ENCODE measurements at regions not wholly inside any gene's neighbourhood (a gene's known extent, or its start where the extent isn't known, plus 50 kb on each side); places are given as distances from the start of the nearest gene placed in this dataset.
"Not testable (repeated sequence)": the region's sequence is repeated elsewhere in the genome, so short reads cannot be mapped to it uniquely, and the experiment has no call there.

DNA sequence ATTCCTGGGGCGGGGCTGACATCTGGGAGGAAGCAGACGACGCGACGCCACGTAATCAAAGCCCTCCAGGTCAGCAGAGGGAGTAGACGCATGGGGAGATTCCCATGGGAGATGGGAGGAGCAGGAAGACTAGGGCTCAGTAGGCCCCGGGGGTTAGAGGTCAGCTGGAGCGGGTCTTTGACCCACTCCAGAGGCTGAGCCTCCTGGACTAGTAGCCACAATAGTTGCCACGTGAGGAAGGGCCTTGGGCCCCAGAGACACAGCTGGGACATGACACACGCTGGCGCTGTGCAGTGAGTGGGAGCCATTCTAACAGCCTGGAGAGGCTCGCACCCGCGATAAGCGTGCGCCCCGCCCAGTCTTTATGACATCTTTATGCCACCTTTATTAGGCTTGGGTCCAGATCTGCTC is 95.7 kb upstream of the AMZ2 start:
- Histone ChIP-seq H3K79me2 (ENCODE audit: insufficient read depth, low read depth) (no peaks in the 10 kb centered on the region), H2AFZ (ENCODE audit: low read depth) (no peak overlapping the region), H3K4me2 (no peak overlapping the region), H3K4me1 (ENCODE audit: low read depth, poor library complexity, severe bottlenecking) (no peaks in the 10 kb centered on the region), H3K9ac (no peak overlapping the region), H4K20me1 (ENCODE audit: insufficient read depth) (no peaks in the 10 kb centered on the region), H3K36me3 (ENCODE audit: insufficient read depth) (no peaks in the 10 kb centered on the region), H3K4me3 (IDR thresholded peaks at IDR 0.05; ENCODE audit: insufficient read depth, low read depth, low read length) (no peak overlapping the region), H3K27me3 (ENCODE audit: insufficient read depth, low read depth) (no peaks in the 10 kb centered on the region), H3K27ac (no peak overlapping the region)
- TF ChIP-seq, protein P1, sequence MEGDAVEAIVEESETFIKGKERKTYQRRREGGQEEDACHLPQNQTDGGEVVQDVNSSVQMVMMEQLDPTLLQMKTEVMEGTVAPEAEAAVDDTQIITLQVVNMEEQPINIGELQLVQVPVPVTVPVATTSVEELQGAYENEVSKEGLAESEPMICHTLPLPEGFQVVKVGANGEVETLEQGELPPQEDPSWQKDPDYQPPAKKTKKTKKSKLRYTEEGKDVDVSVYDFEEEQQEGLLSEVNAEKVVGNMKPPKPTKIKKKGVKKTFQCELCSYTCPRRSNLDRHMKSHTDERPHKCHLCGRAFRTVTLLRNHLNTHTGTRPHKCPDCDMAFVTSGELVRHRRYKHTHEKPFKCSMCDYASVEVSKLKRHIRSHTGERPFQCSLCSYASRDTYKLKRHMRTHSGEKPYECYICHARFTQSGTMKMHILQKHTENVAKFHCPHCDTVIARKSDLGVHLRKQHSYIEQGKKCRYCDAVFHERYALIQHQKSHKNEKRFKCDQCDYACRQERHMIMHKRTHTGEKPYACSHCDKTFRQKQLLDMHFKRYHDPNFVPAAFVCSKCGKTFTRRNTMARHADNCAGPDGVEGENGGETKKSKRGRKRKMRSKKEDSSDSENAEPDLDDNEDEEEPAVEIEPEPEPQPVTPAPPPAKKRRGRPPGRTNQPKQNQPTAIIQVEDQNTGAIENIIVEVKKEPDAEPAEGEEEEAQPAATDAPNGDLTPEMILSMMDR (conservative IDR thresholded peaks at IDR 0.05; ENCODE audit: low read depth, low read length): no peak

DNA sequence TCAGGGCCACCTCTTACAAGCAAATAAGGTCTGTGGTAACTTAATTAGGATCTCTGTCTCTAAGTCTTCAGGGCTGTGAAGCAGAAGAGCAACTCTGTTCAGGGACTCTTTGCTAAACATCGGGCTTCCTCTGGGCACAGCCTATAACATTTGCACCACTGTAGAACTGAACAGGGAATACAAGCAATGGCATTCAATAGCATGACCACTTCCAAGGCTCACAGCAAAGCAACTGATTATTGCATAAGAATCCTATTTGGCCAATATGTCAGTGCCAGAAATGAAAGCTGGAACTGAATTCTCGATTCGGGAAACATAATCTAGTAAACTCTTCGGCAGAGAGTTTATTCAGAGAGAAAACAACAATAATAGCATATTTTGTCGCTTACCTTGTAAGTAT is 92.2 kb upstream of the AMZ2 start:
- no peak overlapping the region for H3K9ac ChIP-seq
- no peaks in the 10 kb centered on the region for H3K4me1 ChIP-seq (ENCODE audit: low read depth, poor library complexity, severe bottlenecking)
- no peaks in the 10 kb centered on the region for H4K20me1 ChIP-seq (ENCODE audit: insufficient read depth)
- H2AFZ ChIP-seq (ENCODE audit: low read depth): no peak overlapping the region
- H3K36me3 ChIP-seq (ENCODE audit: insufficient read depth): no peaks in the 10 kb centered on the region
- no peak overlapping the region for H3K27ac ChIP-seq
- H3K4me3 ChIP-seq (IDR thresholded peaks at IDR 0.05; ENCODE audit: insufficient read depth, low read depth, low read length): no peak overlapping the region
- no peaks in the 10 kb centered on the region for H3K79me2 ChIP-seq (ENCODE audit: insufficient read depth, low read depth)
- TF ChIP-seq, protein P1 (conservative IDR thresholded peaks at IDR 0.05; ENCODE audit: low read depth, low read length): no peak
- H3K4me2 ChIP-seq: no peak overlapping the region
- no peaks in the 10 kb centered on the region for H3K27me3 ChIP-seq (ENCODE audit: insufficient read depth, low read depth)

DNA sequence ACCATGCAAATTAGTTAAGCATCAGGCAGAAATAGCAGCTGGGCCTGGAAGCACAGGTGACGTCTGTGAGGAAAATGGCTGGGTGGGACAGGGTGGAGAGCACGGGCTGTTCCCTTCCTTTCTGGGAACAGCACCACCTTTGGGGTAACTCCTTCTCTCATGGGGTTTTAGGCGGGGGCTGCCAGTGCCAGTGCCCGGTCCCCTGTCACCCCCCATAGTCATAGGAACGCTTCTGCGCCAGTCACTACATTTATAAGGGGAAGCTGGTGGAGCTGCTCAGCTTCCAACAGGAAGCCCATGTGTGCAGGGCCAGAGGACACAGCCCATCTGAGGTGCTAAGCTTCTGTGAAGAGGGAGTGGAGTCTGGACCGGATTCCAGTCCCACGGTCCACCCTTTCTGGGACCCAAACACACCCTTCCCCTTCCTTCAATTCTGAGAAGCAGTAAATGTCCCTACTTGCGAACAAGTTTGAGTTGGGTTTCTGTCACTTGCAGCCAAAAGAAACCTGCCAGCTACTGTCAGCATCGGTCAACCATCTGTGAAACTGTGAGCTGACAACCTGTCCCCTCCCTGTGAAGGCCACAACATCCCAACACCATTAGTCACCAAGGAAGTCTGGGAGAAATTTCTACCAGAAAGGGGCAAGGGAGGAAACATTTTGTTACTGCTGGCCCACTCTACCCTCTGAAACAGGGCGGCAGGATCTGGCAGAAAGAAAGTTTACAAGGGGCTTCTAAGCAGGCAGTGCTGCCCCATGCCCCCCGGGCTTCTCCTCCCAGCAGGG is 86.0 kb upstream of the AMZ2 start:
- Histone ChIP-seq H4K20me1 (ENCODE audit: insufficient read depth) (no peaks in the 10 kb centered on the region), H3K4me2 (no peak overlapping the region), H3K4me1 (ENCODE audit: low read depth, poor library complexity, severe bottlenecking) (peaks cover 2% of the 10 kb centered on the region), H3K4me3 (IDR thresholded peaks at IDR 0.05; ENCODE audit: insufficient read depth, low read depth, low read length) (no peak overlapping the region), H3K27ac (no peak overlapping the region), H3K36me3 (ENCODE audit: insufficient read depth) (no peaks in the 10 kb centered on the region), H2AFZ (ENCODE audit: low read depth) (no peak overlapping the region), H3K27me3 (ENCODE audit: insufficient read depth, low read depth) (no peaks in the 10 kb centered on the region), H3K79me2 (ENCODE audit: insufficient read depth, low read depth) (no peaks in the 10 kb centered on the region), H3K9ac (no peak overlapping the region)
- TF ChIP-seq, protein P1 (conservative IDR thresholded peaks at IDR 0.05; ENCODE audit: low read depth, low read length): no peak

DNA sequence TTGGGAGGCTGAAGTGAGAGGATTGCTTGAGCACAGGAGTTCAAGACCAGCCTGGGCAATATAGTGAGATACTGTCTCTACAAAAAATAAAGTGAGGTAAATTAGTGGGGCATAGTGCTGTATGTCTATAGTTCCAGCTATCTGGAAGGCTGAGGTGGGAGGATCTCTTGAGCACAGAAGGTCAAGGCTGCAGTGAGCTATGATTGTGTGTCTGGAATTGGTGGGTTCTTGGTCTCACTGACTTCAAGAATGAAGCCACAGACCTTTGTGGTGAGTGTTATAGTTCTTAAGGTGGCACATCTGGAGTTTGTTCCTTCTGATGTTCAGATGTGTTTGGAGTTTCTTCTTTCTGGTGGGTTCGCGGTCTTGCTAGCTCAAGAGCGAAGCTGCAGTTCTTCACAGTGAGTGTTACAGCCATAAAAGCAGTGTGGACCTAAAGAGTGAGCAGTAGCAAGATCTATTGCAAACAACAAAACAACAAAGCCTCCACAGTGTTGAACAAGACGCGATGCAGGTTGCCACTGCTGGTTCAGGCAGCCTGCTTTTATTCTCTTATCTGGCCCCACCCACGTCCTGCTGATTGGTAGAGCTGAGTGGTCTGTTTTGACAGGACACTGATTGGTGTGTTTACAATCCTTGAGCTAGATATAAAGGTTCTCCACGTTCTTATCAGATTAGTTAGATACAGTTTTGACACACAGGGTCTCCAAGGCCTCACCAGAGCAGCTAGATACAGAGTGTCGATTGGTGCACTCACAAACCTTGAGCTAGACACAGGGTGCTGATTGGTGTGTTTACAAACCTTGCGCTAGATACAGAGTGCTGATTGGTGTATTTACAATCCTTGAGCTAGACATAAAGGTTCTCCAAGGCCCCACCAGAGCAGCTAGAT is 79.3 kb upstream of the AMZ2 start:
- H3K36me3 ChIP-seq (ENCODE audit: insufficient read depth); H4K20me1 ChIP-seq (ENCODE audit: insufficient read depth); H3K27me3 ChIP-seq (ENCODE audit: insufficient read depth, low read depth); H3K4me3 ChIP-seq (IDR thresholded peaks at IDR 0.05; ENCODE audit: insufficient read depth, low read depth, low read length); H3K9ac ChIP-seq; H3K79me2 ChIP-seq (ENCODE audit: insufficient read depth, low read depth): not testable (repeated sequence)
- H3K4me2 ChIP-seq: peak overlapping the region; percentile 46; the same call in 1 of the 2 replicates
- peak overlapping the region; percentile 14; the same call in 1 of the 2 replicates for H3K27ac ChIP-seq
- peaks cover 39% of the 10 kb centered on the region for H3K4me1 ChIP-seq (ENCODE audit: low read depth, poor library complexity, severe bottlenecking)
- H2AFZ ChIP-seq (ENCODE audit: low read depth): peak overlapping the region; percentile 1; the same call in 1 of the 2 replicates

DNA sequence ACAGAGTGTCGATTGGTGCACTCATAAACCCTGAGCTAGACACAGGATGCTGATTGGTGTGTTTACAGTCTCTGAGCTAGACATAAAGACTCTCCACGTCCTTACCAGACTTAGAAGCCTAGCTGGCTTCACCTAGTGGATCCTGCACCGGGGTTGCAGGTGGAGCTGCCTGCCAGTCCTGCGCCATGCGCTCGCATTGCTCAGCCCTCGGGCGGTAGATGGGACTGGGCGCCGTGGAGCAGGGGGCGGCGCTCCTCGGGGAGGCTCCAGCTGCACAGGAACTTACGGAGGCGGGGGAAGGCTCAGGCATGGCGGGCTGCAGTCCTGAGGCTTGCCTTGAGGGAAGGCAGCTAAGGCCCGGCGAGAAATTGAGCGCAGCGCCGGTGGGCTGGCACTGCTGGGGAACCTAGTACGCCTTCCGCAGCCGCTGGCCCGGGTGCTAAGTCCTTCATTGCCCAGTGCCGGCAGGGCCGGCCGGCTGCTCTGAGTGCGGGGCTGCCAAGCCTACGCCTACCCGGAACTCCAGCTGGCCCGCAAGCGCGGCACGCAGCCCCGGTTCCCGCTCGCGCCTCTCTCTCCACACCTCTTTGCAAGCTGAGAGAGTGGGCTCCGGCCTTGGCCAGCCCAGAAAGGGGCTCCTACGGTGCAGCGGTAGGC is 78.5 kb upstream of the AMZ2 start:
- H4K20me1 ChIP-seq (ENCODE audit: insufficient read depth); H3K36me3 ChIP-seq (ENCODE audit: insufficient read depth); H3K79me2 ChIP-seq (ENCODE audit: insufficient read depth, low read depth); H3K27me3 ChIP-seq (ENCODE audit: insufficient read depth, low read depth); H3K9ac ChIP-seq; H3K4me3 ChIP-seq (IDR thresholded peaks at IDR 0.05; ENCODE audit: insufficient read depth, low read depth, low read length): not testable (repeated sequence)
- Histone ChIP-seq H3K4me2 (peak overlapping the region; percentile 46; the same call in 1 of the 2 replicates), H3K27ac (peak overlapping the region; percentile 14; the same call in 1 of the 2 replicates), H2AFZ (ENCODE audit: low read depth) (peak overlapping the region; percentile 1; the same call in 1 of the 2 replicates), H3K4me1 (ENCODE audit: low read depth, poor library complexity, severe bottlenecking) (peaks cover 39% of the 10 kb centered on the region)

Measured in KMS-11 (cell line).